ENCODE measurements at regions not wholly inside any gene's neighbourhood (a gene's known extent, or its start where the extent isn't known, plus 50 kb on each side); places are given as distances from the start of the nearest gene placed in this dataset.
A peak's percentile ranks its signal among the peaks of the same experiment; 100 is the strongest.

DNA sequence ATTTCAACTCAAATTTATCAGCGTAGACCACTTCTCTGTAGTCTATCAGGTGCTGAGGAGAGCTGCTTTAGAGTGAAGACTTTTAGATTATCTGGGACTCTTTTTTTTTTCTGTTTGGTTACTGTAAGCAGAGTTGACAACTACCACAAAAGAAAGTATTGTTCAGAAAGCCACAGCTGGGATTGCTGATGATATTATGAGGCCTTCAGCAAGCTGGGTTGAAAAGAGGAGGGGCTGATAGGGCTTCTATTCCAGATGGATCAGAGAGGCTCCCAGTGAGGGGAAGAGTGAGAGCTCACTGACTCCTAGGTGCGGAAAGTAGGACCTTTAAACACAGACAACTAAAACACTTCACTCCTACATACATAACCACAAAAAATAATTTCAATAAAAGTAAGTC lies 188.5 kb upstream of the FERD3L start:
- no peaks in the 10 kb centered on the region for H3K4me1 ChIP-seq
- TF ChIP-seq, protein P1, sequence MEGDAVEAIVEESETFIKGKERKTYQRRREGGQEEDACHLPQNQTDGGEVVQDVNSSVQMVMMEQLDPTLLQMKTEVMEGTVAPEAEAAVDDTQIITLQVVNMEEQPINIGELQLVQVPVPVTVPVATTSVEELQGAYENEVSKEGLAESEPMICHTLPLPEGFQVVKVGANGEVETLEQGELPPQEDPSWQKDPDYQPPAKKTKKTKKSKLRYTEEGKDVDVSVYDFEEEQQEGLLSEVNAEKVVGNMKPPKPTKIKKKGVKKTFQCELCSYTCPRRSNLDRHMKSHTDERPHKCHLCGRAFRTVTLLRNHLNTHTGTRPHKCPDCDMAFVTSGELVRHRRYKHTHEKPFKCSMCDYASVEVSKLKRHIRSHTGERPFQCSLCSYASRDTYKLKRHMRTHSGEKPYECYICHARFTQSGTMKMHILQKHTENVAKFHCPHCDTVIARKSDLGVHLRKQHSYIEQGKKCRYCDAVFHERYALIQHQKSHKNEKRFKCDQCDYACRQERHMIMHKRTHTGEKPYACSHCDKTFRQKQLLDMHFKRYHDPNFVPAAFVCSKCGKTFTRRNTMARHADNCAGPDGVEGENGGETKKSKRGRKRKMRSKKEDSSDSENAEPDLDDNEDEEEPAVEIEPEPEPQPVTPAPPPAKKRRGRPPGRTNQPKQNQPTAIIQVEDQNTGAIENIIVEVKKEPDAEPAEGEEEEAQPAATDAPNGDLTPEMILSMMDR (IDR thresholded peaks at IDR 0.05): no peak
- no peak overlapping the region for H3K27ac ChIP-seq
- H3K27me3 ChIP-seq: no peaks in the 10 kb centered on the region
- intact Hi-C loops (cut with DNase I): no loop called here
- no peak overlapping the region for H3K4me3 ChIP-seq
- DNase-seq (no peak), ATAC-seq (no peak)
- H3K9me3 ChIP-seq: no peaks in the 10 kb centered on the region
- no peaks in the 10 kb centered on the region for H3K36me3 ChIP-seq

DNA sequence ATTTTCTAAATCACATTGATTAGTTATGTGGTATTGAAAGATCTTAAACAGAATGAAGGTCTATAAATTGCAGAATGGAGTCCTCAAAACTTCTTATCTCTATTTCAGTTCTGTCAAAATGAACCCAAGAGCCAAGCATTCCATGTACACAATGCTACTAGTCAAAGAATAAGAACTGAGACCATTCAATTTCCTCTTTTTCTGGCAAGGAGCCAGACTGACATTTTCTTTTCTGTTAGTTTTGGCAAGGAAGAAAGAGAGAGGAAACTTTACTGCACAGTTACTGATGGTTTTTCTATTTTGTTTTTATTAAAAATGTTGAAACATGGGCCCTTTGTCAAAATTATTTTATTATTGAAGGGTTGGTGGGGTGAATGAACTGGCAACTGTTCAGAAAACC lies 181.8 kb upstream of the FERD3L start:
- no peak overlapping the region for H3K4me3 ChIP-seq
- no peak overlapping the region for H3K27ac ChIP-seq
- H3K9me3 ChIP-seq: no peaks in the 10 kb centered on the region
- ATAC-seq (no peak), DNase-seq (peak in 2 of 4 donors; percentile 63 to 75)
- no peaks in the 10 kb centered on the region for H3K36me3 ChIP-seq
- no peaks in the 10 kb centered on the region for H3K4me1 ChIP-seq
- intact Hi-C loops (cut with DNase I): no loop called here
- TF ChIP-seq, protein P1 (IDR thresholded peaks at IDR 0.05): no peak
- H3K27me3 ChIP-seq: no peaks in the 10 kb centered on the region

DNA sequence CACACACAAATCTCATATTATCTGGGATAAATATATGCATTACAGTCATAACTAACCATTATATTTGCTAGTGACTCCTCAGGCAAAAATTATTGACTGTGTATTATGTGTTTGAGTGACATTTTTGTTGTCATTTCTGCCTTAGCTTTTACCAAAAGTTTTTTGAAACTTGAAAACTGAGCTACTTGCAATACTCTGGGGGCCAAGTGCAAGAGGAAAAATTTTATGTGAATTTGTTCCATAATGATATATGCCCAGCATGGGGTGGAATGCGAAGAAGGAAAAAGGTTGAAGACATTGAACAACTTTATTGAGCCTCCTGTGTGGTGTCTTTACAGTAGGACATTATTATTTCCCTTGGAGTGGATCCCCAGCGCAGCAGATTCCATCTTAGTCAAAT lies 176.8 kb upstream of the FERD3L start:
- no peak overlapping the region for H3K4me3 ChIP-seq
- no peak overlapping the region for H3K27ac ChIP-seq
- no peaks in the 10 kb centered on the region for H3K4me1 ChIP-seq
- H3K27me3 ChIP-seq: no peaks in the 10 kb centered on the region
- DNase-seq (no peak), ATAC-seq (no peak)
- no peaks in the 10 kb centered on the region for H3K9me3 ChIP-seq
- H3K36me3 ChIP-seq: no peaks in the 10 kb centered on the region
- TF ChIP-seq, protein P1 (IDR thresholded peaks at IDR 0.05): no peak
- intact Hi-C loops (cut with DNase I): no loop called here

DNA sequence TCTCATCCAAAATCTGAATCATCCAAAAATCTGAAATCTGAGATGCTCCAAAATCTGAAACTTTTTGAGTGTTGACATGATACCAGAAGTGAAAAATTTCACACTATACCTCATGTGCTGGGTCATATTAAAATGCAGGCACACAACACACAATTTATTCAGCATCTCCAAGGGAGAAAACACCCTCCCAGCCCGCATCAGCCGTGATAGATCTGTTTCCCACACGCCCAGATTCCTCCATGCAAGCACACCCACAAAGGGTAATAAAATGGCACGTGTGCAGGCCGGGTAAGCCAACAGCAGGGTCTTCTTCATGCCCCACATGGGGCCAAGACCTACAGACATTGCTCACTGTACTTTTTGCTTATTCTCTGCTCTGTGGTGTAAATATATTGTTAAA lies 173.1 kb upstream of the FERD3L start:
- TF ChIP-seq, protein P1 (IDR thresholded peaks at IDR 0.05): no peak
- H3K9me3 ChIP-seq: no peaks in the 10 kb centered on the region

DNA sequence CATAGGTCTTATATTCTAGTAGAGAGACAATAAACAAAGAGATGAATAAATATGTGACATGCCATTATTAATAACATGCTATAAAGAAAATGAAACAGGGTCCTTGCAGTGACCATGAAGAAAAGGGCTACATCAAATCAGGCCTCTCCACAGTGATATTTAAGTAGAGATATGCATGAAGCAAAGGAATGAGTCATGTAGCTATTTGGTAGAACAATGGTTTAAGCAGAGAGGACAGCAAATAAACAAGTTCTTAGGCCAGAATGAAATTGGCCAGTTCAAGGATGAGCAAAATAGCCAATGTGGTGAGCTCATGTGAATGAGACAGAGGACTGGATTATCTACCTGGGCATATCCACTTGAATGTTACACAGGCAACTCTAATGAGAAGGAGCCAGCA lies 172.2 kb upstream of the FERD3L start:
- ATAC-seq: no peak
- no peak for DNase-seq
- TF ChIP-seq, protein P1 (IDR thresholded peaks at IDR 0.05): no peak
- H3K27ac ChIP-seq: no peak overlapping the region
- H3K27me3 ChIP-seq: no peaks in the 10 kb centered on the region
- H3K36me3 ChIP-seq: no peaks in the 10 kb centered on the region
- intact Hi-C loops (cut with DNase I): no loop called here
- no peaks in the 10 kb centered on the region for H3K9me3 ChIP-seq
- no peak overlapping the region for H3K4me3 ChIP-seq
- H3K4me1 ChIP-seq: no peaks in the 10 kb centered on the region

More for the DNA sequence above, 173.1 kb upstream of the FERD3L start:
- Histone ChIP-seq H3K27me3 (no peaks in the 10 kb centered on the region), H3K27ac (no peak overlapping the region), H3K4me3 (no peak overlapping the region), H3K4me1 (no peaks in the 10 kb centered on the region), H3K36me3 (no peaks in the 10 kb centered on the region)
- no peak for ATAC-seq
- DNase-seq: no peak
- intact Hi-C loops (cut with DNase I): no loop called here

All from left lung (tissue), 4 donors.